ENCODE measurements at regions not wholly inside any gene's neighbourhood (a gene's known extent, or its start where the extent isn't known, plus 50 kb on each side); places are given as distances from the start of the nearest gene placed in this dataset.

GRCh38 chr4:111744847-111745246, 400.4 kb upstream of the FAM241A start:
- Mint-ChIP-seq H3K9me3 (ENCODE audit: unreplicated experiment) (no peaks in the 10 kb centered on the region), H3K4me3 (ENCODE audit: unreplicated experiment) (no peak overlapping the region), H3K4me1 (ENCODE audit: unreplicated experiment) (peaks cover 6% of the 10 kb centered on the region), H3K27ac (ENCODE audit: unreplicated experiment) (no peak overlapping the region), H3K36me3 (ENCODE audit: low read depth, unreplicated experiment) (no peaks in the 10 kb centered on the region), H3K27me3 (ENCODE audit: unreplicated experiment) (no peaks in the 10 kb centered on the region)
- TF ChIP-seq CTCF (IDR thresholded peaks at IDR 0.05; ENCODE audit: unreplicated experiment): no peak
- DNase-seq (ENCODE audit: low spot score): no peak

GRCh38 chr4:111748157-111748556, 397.1 kb upstream of the FAM241A start:
- TF ChIP-seq CTCF (IDR thresholded peaks at IDR 0.05; ENCODE audit: unreplicated experiment): no peak
- no peaks in the 10 kb centered on the region for H3K36me3 Mint-ChIP-seq (ENCODE audit: low read depth, unreplicated experiment)
- DNase-seq (ENCODE audit: low spot score): no peak
- H3K4me3 Mint-ChIP-seq (ENCODE audit: unreplicated experiment): no peak overlapping the region
- H3K9me3 Mint-ChIP-seq (ENCODE audit: unreplicated experiment): no peaks in the 10 kb centered on the region
- no peak overlapping the region for H3K27ac Mint-ChIP-seq (ENCODE audit: unreplicated experiment)
- peaks cover 6% of the 10 kb centered on the region for H3K4me1 Mint-ChIP-seq (ENCODE audit: unreplicated experiment)
- H3K27me3 Mint-ChIP-seq (ENCODE audit: unreplicated experiment): no peaks in the 10 kb centered on the region

GRCh38 chr4:111754003-111754402, 391.3 kb upstream of the FAM241A start:
- no peak for TF ChIP-seq CTCF (IDR thresholded peaks at IDR 0.05; ENCODE audit: unreplicated experiment)
- no peaks in the 10 kb centered on the region for H3K4me1 Mint-ChIP-seq (ENCODE audit: unreplicated experiment)

GRCh38 chr4:111755571-111755970, 389.7 kb upstream of the FAM241A start:
- no peaks in the 10 kb centered on the region for H3K9me3 Mint-ChIP-seq (ENCODE audit: unreplicated experiment)
- H3K4me3 Mint-ChIP-seq (ENCODE audit: unreplicated experiment): no peak overlapping the region
- DNase-seq (ENCODE audit: low spot score): no peak
- no peak for TF ChIP-seq CTCF (IDR thresholded peaks at IDR 0.05; ENCODE audit: unreplicated experiment)
- no peaks in the 10 kb centered on the region for H3K27me3 Mint-ChIP-seq (ENCODE audit: unreplicated experiment)
- no peak overlapping the region for H3K27ac Mint-ChIP-seq (ENCODE audit: unreplicated experiment)
- no peaks in the 10 kb centered on the region for H3K4me1 Mint-ChIP-seq (ENCODE audit: unreplicated experiment)
- H3K36me3 Mint-ChIP-seq (ENCODE audit: low read depth, unreplicated experiment): no peaks in the 10 kb centered on the region

More at GRCh38 chr4:111754003-111754402, 391.3 kb upstream of the FAM241A start:
- no peak for DNase-seq (ENCODE audit: low spot score)
- H3K27ac Mint-ChIP-seq (ENCODE audit: unreplicated experiment): no peak overlapping the region
- H3K27me3 Mint-ChIP-seq (ENCODE audit: unreplicated experiment): no peaks in the 10 kb centered on the region
- no peaks in the 10 kb centered on the region for H3K36me3 Mint-ChIP-seq (ENCODE audit: low read depth, unreplicated experiment)
- no peak overlapping the region for H3K4me3 Mint-ChIP-seq (ENCODE audit: unreplicated experiment)
- no peaks in the 10 kb centered on the region for H3K9me3 Mint-ChIP-seq (ENCODE audit: unreplicated experiment)

- Mint-ChIP-seq H3K4me1 (ENCODE audit: unreplicated experiment) (no peaks in the 10 kb centered on the region), H3K27me3 (ENCODE audit: unreplicated experiment) (no peaks in the 10 kb centered on the region), H3K4me3 (ENCODE audit: unreplicated experiment) (no peak overlapping the region)
Measured at GRCh38 chr4:111761531-111761930, 383.7 kb upstream of the FAM241A start.

More at GRCh38 chr4:111761531-111761930, 383.7 kb upstream of the FAM241A start:
- no peak for TF ChIP-seq CTCF (IDR thresholded peaks at IDR 0.05; ENCODE audit: unreplicated experiment)
- H3K27ac Mint-ChIP-seq (ENCODE audit: unreplicated experiment): no peak overlapping the region
- DNase-seq (ENCODE audit: low spot score): no peak
- no peaks in the 10 kb centered on the region for H3K9me3 Mint-ChIP-seq (ENCODE audit: unreplicated experiment)
- H3K36me3 Mint-ChIP-seq (ENCODE audit: low read depth, unreplicated experiment): no peaks in the 10 kb centered on the region
